A673 (cell line): ENCODE measurements at regions not wholly inside any gene's neighbourhood (a gene's known extent, or its start where the extent isn't known, plus 50 kb on each side); places are given as distances from the start of the nearest gene placed in this dataset.

Experiments used
- BruUV-seq: library from RNA; stranded (reverse); fragments of 400-500 nt; replicated peaks from 2 replicates; lab custom pipeline; 2021; lab: Mats Ljungman, UMichigan
- CTCF ChIA-PET: fragments of 300-600 bp; sonication (Branson Sonifier 250); formaldehyde crosslinking; loops from one replicate; lab custom pipeline; 2022; ENCODE audit warnings: antibody characterized with exemption; lab: Charles Lee
- POLR2A ChIA-PET: fragments of 300-600 bp; sonication (Branson Sonifier 250); formaldehyde crosslinking; loops from one replicate; lab custom pipeline; 2022; ENCODE audit warnings: antibody characterized with exemption; ENCODE audit not compliant: low non-redundant PET; lab: Charles Lee
- DNase-seq: peaks from one replicate; pipeline ENCODE4 v3.0.0-alpha.2; 2015; ENCODE audit warnings: low spot score
- H3K27ac ChIP-seq: fragments of 200-600 bp; sonication (generic); 2 replicates; pipeline ENCODE4 v1.5.1; 2016; ENCODE audit warnings: mixed run types, low read depth, mild to moderate bottlenecking, mixed read lengths, antibody characterized with exemption, low read length; ENCODE audit not compliant: poor library complexity, severe bottlenecking
- H3K27me3 ChIP-seq: fragments of 200-600 bp; sonication (generic); replicated peaks from 2 replicates; pipeline ENCODE4 v1.6.1; 2017; ENCODE audit warnings: mixed run types, low read depth, mild to moderate bottlenecking, mixed read lengths, antibody characterized with exemption, low read length; ENCODE audit not compliant: insufficient read depth, poor library complexity
- H3K36me3 ChIP-seq: fragments of 200-600 bp; sonication (generic); 2 replicates; pipeline ENCODE4 v1.6.1; 2016; ENCODE audit warnings: mixed run types, mild to moderate bottlenecking, mixed read lengths, antibody characterized with exemption, low read length; ENCODE audit not compliant: insufficient read depth, poor library complexity, severe bottlenecking
- H3K4me1 ChIP-seq: fragments of 200-600 bp; sonication (generic); 2 replicates; pipeline ENCODE4 v1.6.1; 2017; ENCODE audit warnings: mixed run types, mild to moderate bottlenecking, mixed read lengths, antibody characterized with exemption, low read length; ENCODE audit not compliant: insufficient read depth, poor library complexity, severe bottlenecking
- H3K4me3 ChIP-seq: fragments of 200-600 bp; sonication (generic); 2 replicates; pipeline ENCODE4 v1.5.1; 2016; ENCODE audit warnings: low read depth, mixed run types, mild to moderate bottlenecking, mixed read lengths, low read length; ENCODE audit not compliant: poor library complexity, severe bottlenecking
- H3K9me3 ChIP-seq: fragments of 200-600 bp; sonication (generic); 2 replicates; pipeline ENCODE4 v1.6.1; 2016; ENCODE audit warnings: mixed run types, low read depth, mild to moderate bottlenecking, mixed read lengths, antibody characterized with exemption, low read length; ENCODE audit not compliant: poor library complexity, severe bottlenecking
- CTCF ChIP-seq: fragments of 300-800, 200-600 bp; sonication (generic); conservative IDR thresholded peaks from 2 replicates; pipeline ENCODE4 v1.5.1; 2017; ENCODE audit warnings: low read depth, mild to moderate bottlenecking, antibody characterized with exemption, low read length, moderate library complexity, mixed read lengths
- EZH2 ChIP-seq: fragments of 200-600 bp; sonication (generic); IDR thresholded peaks from 2 replicates; pipeline ENCODE4 v1.6.1; 2017; ENCODE audit warnings: borderline replicate concordance, low read depth, mild to moderate bottlenecking, mixed read lengths, antibody characterized with exemption, low read length; ENCODE audit not compliant: poor library complexity, severe bottlenecking
- intact Hi-C: fragments of 100-400 bp; cut with micrococcal nuclease; formaldehyde crosslinking; loops from one replicate; pipeline ENCODE4 v1.10.0; 2022; ENCODE audit not compliant: unreplicated experiment

DNA sequence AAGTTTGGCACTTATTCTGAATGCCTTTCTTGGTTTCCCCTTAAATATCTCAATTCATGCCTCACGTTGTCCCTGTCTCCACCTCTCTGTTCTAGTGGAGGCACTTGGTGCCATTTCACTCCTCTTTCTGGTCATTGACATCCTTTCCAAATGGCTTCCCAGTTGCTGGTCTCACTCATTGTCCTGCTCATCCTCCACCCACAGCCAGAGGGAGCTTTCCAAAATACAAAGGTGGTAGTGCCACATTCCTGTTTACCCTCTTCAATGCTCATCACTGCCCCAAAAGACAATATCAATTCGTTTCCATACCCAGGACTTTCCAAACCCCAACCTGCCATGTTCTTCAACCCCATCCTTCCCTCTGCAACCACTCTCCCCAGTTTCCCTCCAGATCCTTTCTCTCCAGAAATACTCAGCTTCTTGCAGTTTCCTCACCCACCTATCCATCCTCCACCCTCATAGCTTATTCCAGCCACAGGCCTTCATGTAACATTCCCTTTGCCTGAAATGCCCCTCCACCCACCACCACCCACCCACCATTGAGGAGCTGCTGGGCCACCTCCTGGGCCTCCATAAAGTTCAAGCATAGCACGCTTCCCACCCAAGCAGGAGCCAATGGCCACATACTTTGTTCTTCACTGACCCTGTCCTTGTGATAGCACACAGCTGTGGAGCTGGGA lies 63.1 kb upstream of the ADRB1 start:
- Histone ChIP-seq H3K36me3 (no peaks in the 10 kb centered on the region), H3K4me1 (peaks cover 38% of the 10 kb centered on the region), H3K9me3 (no peaks in the 10 kb centered on the region), H3K27me3 (no peaks in the 10 kb centered on the region), H3K4me3 (no peak overlapping the region), H3K27ac (no peak overlapping the region)
- TF ChIP-seq EZH2: no peak
- peak; percentile 49 for TF ChIP-seq CTCF
- intact Hi-C loops: no loop called here
- BruUV-seq: no TSS peak
- ChIA-PET CTCF (interaction anchor here (0.6 kb wide), 2 partner anchors 67 to 200 kb away, joined by 4 to 10 read pairs; no protein-coding TSS in a partner anchor), POLR2A (no interaction called here)
- DNase-seq: peak; percentile 37

GRCh38 chr10:113982296-113982695 lies 61.4 kb upstream of the ADRB1 start:
- no peak for TF ChIP-seq CTCF
- no peak for TF ChIP-seq EZH2
- no peak overlapping the region for H3K4me3 ChIP-seq
- BruUV-seq: no TSS peak
- H3K4me1 ChIP-seq: peaks cover 51% of the 10 kb centered on the region
- H3K27me3 ChIP-seq: no peaks in the 10 kb centered on the region
- ChIA-PET CTCF (no interaction called here), POLR2A (no interaction called here)
- H3K27ac ChIP-seq: peak overlapping the region; percentile 96
- no peaks in the 10 kb centered on the region for H3K36me3 ChIP-seq
- H3K9me3 ChIP-seq: no peaks in the 10 kb centered on the region
- DNase-seq: no peak
- intact Hi-C loops: no loop called here

- no peaks in the 10 kb centered on the region for H3K36me3 ChIP-seq
- H3K27ac ChIP-seq: peak overlapping the region; percentile 96
- CTCF ChIA-PET: no interaction called here
- H3K4me1 ChIP-seq: peaks cover 51% of the 10 kb centered on the region
- intact Hi-C loops: no loop called here
- H3K4me3 ChIP-seq: no peak overlapping the region
- no TSS peak for BruUV-seq
- POLR2A ChIA-PET: no interaction called here
- peak; percentile 45 for DNase-seq
- H3K27me3 ChIP-seq: no peaks in the 10 kb centered on the region
- H3K9me3 ChIP-seq: peaks cover 4% of the 10 kb centered on the region
- TF ChIP-seq EZH2: no peak
- TF ChIP-seq CTCF: no peak
These were observed 60.9 kb upstream of the ADRB1 start for GRCh38 chr10:113982769-113983168.
